Ascending aorta (tissue), 2 donors: ENCODE measurements at regions not wholly inside any gene's neighbourhood (a gene's known extent, or its start where the extent isn't known, plus 50 kb on each side); places are given as distances from the start of the nearest gene placed in this dataset.

Source experiments
- DNase-seq, 2 donors: peaks; one replicate each; pipeline ENCODE4 v3.0.0-alpha.2; 2019; ENCODE audit warnings: low spot score in 2 of 2
- H3K27ac ChIP-seq, 2 donors: fragments of 200-600 bp; sonication (generic); one replicate each; pipeline ENCODE4 v1.5.1; 2016 to 2017; ENCODE audit warnings: mild to moderate bottlenecking in 1 of 2
- H3K27me3 ChIP-seq: fragments of 200-600 bp; sonication (generic); one replicate; pipeline ENCODE4 v1.5.1; 2017
- H3K36me3 ChIP-seq, 2 donors: fragments of 200-600 bp; sonication (generic); one replicate each; pipeline ENCODE4 v1.5.1; 2016
- H3K4me1 ChIP-seq, 2 donors: fragments of 200-600 bp; sonication (generic); one replicate each; pipeline ENCODE4 v1.5.1; 2016 to 2017; ENCODE audit warnings: mild to moderate bottlenecking in 1 of 2
- H3K4me3 ChIP-seq, 2 donors: fragments of 200-600 bp; sonication (generic); one replicate each; pipeline ENCODE4 v1.5.1; 2016 to 2017; ENCODE audit warnings: mild to moderate bottlenecking in 1 of 2
- H3K9me3 ChIP-seq, 2 donors: fragments of 200-600 bp; sonication (generic); one replicate each; pipeline ENCODE4 v1.5.1; 2016
- intact Hi-C: fragments of 100-400 bp; cut with DNase I; formaldehyde crosslinking; loops from one replicate; pipeline ENCODE4 v1.15.1; 2023
- TF ChIP-seq, protein P1 (sequence below), 3 experiments: fragments of 200-600 bp in 2 of 3; fragments of 450-650 bp in 1 of 3; sonication (generic) in 2 of 3; IDR thresholded peaks; one replicate each; pipeline ENCODE4 v1.5.1; 2016 to 2019; ENCODE audit warnings: antibody characterized with exemption in 3 of 3, mild to moderate bottlenecking in 1 of 3, moderate library complexity in 1 of 3

DNA sequence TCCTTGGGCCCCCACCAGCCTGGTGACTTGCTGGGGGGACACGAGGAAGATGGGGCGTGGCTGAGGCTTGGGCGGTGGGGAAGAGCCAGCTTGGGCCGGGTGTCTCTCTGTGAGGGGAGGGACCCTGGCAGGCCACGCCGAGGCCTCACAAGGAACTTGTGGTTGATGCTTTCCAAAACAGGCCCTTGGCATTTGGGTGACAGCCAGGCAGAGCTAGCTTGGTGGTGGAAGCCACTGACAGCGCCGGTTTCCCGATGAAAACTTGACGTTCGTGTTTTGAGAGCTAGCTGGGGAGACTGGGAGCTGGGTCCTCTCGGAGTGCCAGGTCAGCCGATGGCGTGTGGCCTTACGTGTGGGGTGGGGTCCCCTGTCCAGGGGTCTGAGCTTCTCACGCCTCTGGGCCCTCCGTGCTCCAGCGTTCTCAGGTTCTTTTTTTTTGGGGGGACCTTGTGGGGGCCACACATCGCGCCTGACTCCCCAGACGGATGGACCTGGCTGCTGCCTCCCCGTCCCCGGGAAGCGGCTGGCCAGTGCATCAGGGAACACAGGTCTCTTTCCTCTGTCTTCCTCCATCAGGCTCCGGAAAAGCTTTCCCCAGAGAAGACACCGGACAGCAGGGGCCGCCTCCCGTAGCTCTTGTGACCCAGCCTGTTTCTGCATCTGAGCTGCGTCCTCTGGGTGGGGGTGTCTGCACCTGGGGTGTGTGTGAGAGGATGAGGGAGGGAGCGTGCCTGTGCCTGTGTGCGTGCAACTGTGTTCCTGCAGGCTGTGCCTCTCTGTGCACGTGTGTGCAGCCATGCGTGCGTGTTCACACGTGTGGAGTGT is 129.3 kb upstream of the LPCAT1 start:
- TF ChIP-seq, protein P1, sequence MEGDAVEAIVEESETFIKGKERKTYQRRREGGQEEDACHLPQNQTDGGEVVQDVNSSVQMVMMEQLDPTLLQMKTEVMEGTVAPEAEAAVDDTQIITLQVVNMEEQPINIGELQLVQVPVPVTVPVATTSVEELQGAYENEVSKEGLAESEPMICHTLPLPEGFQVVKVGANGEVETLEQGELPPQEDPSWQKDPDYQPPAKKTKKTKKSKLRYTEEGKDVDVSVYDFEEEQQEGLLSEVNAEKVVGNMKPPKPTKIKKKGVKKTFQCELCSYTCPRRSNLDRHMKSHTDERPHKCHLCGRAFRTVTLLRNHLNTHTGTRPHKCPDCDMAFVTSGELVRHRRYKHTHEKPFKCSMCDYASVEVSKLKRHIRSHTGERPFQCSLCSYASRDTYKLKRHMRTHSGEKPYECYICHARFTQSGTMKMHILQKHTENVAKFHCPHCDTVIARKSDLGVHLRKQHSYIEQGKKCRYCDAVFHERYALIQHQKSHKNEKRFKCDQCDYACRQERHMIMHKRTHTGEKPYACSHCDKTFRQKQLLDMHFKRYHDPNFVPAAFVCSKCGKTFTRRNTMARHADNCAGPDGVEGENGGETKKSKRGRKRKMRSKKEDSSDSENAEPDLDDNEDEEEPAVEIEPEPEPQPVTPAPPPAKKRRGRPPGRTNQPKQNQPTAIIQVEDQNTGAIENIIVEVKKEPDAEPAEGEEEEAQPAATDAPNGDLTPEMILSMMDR (IDR thresholded peaks at IDR 0.05): no peak
- intact Hi-C loops: no loop called here
- Histone ChIP-seq H3K4me3 (no peak overlapping the region), H3K4me1 (no peaks in the 10 kb centered on the region), H3K27ac (no peak overlapping the region), H3K27me3 (peaks cover 4% of the 10 kb centered on the region), H3K36me3 (no peaks in the 10 kb centered on the region), H3K9me3 (no peaks in the 10 kb centered on the region)
- peak in 1 of 2 donors; percentile 61 for DNase-seq

DNA sequence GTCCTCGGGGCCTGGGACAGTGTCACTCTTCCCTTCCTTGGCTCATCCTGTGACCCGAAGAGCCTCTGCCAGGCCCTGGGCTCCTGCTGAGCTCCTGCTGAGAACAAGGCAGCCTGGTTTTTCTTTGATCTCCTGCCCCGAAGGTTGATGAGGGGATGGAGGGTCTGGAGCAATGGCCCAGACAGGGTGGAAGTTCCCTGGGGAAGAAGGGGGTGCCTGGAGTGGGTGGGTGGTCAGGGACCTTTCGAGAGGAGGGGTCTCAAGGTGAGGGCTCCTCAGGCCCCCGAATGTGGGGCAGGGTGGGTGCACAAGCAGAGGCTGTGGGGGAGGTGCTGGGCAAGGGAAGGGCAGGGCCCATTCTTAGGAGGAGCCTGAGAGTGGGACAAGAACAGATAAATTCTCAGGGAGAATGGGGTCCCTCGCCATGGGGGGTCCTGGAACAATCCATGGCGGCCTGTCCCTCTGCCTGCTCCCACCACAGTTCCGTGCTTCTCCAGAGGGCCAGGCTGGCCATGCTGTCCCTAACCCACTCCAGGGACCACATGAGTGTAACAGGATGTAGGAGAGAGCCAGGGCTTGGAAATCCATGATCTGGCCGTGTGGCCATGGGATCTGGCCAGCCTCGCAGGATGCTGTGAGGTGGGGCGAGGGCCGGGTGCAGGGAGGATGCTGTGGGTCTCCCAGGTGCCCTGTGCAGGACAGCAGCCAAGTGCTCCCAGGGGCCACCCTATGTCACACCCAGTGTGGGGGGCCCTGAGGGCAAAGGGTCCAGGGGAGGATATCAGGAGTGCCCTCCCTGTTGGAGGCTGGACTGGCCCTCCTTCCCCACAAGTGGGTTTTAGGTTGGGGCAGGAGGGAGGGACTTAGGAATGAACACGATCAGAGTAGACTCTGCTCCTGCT is 128.5 kb upstream of the LPCAT1 start:
- peaks cover 4% of the 10 kb centered on the region for H3K27me3 ChIP-seq
- H3K4me1 ChIP-seq: no peaks in the 10 kb centered on the region
- no peaks in the 10 kb centered on the region for H3K36me3 ChIP-seq
- peak in 1 of 2 donors; percentile 31 for DNase-seq
- no peak overlapping the region for H3K27ac ChIP-seq
- H3K9me3 ChIP-seq: no peaks in the 10 kb centered on the region
- intact Hi-C loops: no loop called here
- no peak overlapping the region for H3K4me3 ChIP-seq
- TF ChIP-seq, protein P1 (IDR thresholded peaks at IDR 0.05): no peak

DNA sequence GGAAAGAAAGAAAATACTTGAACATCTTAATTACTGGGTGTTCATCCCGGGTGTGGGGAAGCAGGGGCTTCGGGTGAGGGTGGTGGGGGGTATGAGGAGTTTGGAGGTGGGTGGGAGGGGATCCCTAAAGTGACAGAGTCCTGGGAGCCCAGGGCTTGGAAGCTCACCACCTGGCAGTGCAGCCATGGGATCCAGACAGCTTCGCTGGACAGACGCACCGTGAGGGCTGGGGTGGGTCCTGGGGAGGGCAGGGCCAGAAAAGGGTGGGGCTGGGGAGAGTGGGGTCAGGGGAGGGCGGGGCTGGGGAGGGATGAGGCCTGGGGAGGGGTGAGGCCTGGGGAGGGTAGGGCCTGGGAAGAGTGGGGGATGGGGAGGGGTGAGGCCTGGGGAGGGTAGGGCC is 127.5 kb upstream of the LPCAT1 start:
- H3K4me1 ChIP-seq: no peaks in the 10 kb centered on the region
- peak in 1 of 2 donors; percentile 40 for DNase-seq
- no peak overlapping the region for H3K4me3 ChIP-seq
- intact Hi-C loops: no loop called here
- no peaks in the 10 kb centered on the region for H3K9me3 ChIP-seq
- no peaks in the 10 kb centered on the region for H3K36me3 ChIP-seq
- H3K27me3 ChIP-seq: peaks cover 4% of the 10 kb centered on the region
- H3K27ac ChIP-seq: no peak overlapping the region
- TF ChIP-seq, protein P1 (IDR thresholded peaks at IDR 0.05): no peak

DNA sequence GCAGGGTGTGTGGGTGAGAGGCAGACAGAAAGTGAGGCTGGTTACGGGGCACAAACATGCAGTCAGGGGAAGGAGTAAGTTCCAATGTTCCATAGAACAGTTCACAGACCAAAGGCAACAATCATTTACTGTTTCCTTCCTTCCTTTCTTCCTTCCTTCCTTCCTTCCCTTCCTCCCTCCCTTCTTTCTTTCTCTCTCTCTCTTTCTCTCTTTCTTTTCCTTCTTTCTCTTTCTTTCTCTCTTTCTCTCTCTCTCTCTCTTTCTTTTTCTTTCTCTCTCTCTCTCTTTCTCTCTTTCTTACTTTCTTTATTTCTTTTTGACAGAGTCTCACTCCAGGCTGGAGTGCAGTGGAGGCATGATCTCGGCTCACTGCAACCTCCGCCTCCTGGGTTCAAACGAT is 125.8 kb upstream of the LPCAT1 start:
- peaks cover 4% of the 10 kb centered on the region for H3K27me3 ChIP-seq

DNA sequence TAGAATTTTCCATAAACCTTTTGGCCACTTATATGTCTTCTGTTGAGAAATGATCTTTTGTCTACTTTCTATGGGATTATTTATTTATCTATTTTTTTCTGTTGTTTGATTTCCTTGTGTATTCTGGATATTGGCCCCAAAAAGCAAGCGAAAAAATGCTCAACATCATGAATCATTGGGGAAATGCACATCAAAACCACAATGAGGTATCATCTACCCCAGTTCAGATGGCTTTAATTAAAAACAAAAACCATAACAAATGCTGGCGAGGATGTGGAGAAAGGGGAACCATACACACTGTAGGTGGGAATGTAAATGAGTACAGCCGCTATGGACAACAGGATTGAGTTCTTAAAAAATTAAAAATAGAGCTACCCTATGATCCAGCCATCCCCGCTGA is 125.0 kb upstream of the LPCAT1 start:
- peaks cover 3% of the 10 kb centered on the region for H3K27me3 ChIP-seq

More for the DNA sequence above, 125.8 kb upstream of the LPCAT1 start:
- peaks cover 0 to 5% of the 10 kb centered on the region in 2 donors for H3K4me1 ChIP-seq
- DNase-seq: no peak
- intact Hi-C loops: loop anchor here (10.0 kb wide), 2 partner anchors 155 to 725 kb away; partner anchors contain the start of gene NDUFS6
- H3K4me3 ChIP-seq: no peak overlapping the region
- H3K9me3 ChIP-seq: no peaks in the 10 kb centered on the region
- H3K27ac ChIP-seq: no peak overlapping the region
- no peaks in the 10 kb centered on the region for H3K36me3 ChIP-seq
- TF ChIP-seq, protein P1 (IDR thresholded peaks at IDR 0.05): no peak

More for the DNA sequence above, 125.0 kb upstream of the LPCAT1 start:
- Histone ChIP-seq H3K36me3 (no peaks in the 10 kb centered on the region), H3K4me1 (peaks cover 0 to 5% of the 10 kb centered on the region in 2 donors), H3K9me3 (no peaks in the 10 kb centered on the region), H3K27ac (no peak overlapping the region), H3K4me3 (no peak overlapping the region)
- DNase-seq: no peak
- TF ChIP-seq, protein P1 (IDR thresholded peaks at IDR 0.05): no peak
- intact Hi-C loops: loop anchor here (10.0 kb wide), 2 partner anchors 156 to 724 kb away; partner anchors contain the start of gene NDUFS6
